Astrocyte (in vitro differentiated cells and primary cell): ENCODE measurements at regions not wholly inside any gene's neighbourhood (a gene's known extent, or its start where the extent isn't known, plus 50 kb on each side); places are given as distances from the start of the nearest gene placed in this dataset.

Experiments
- CTCF ChIP-seq: IDR thresholded peaks from 2 replicates; pipeline ENCODE4 v1.5.1; 2011; ENCODE audit warnings: low read depth, mild to moderate bottlenecking, inconsistent platforms, low read length, moderate library complexity; ENCODE audit not compliant: insufficient read depth
- EZH2 ChIP-seq: IDR thresholded peaks from 2 replicates; pipeline ENCODE4 v1.6.1; 2012; ENCODE audit warnings: mild to moderate bottlenecking, low read length, inconsistent platforms; ENCODE audit not compliant: insufficient read depth

GRCh38 chr15:87562203-87562602 lies 694.3 kb downstream of the NTRK3 start:
- TF ChIP-seq CTCF (no peak), EZH2 (no peak)
